Endodermal cell (in vitro differentiated cells): ENCODE measurements at regions not wholly inside any gene's neighbourhood (a gene's known extent, or its start where the extent isn't known, plus 50 kb on each side); places are given as distances from the start of the nearest gene placed in this dataset.

Experiments
- DNase-seq: peaks from one replicate; pipeline ENCODE4 v3.0.0-alpha.2; 2017
- H3K27ac ChIP-seq: 2 replicates; pipeline ENCODE4 v1.5.1; 2013; ENCODE audit warnings: mild to moderate bottlenecking, low read depth, low read length, moderate library complexity
- H3K27me3 ChIP-seq: 2 replicates; pipeline ENCODE4 v1.6.1; 2013; ENCODE audit warnings: mild to moderate bottlenecking, low read length, moderate library complexity; ENCODE audit not compliant: insufficient read depth, control insufficient read depth, poor library complexity, severe bottlenecking
- H3K36me3 ChIP-seq: 2 replicates; pipeline ENCODE4 v1.7.0; 2013; ENCODE audit warnings: mild to moderate bottlenecking, low read length, moderate library complexity; ENCODE audit not compliant: control insufficient read depth, insufficient read depth
- H3K4me1 ChIP-seq: one replicate; pipeline ENCODE4 v1.7.0; 2013; ENCODE audit warnings: low read length; ENCODE audit not compliant: control insufficient read depth, insufficient read depth
- H3K4me3 ChIP-seq: 2 replicates; pipeline ENCODE4 v1.5.1; 2013; ENCODE audit warnings: mild to moderate bottlenecking, low read length, moderate library complexity
- H3K9ac ChIP-seq: 2 replicates; pipeline ENCODE4 v1.6.1; 2013; ENCODE audit warnings: mild to moderate bottlenecking, low read length, moderate library complexity; ENCODE audit not compliant: poor library complexity, severe bottlenecking; ENCODE audit errors: extremely low read depth
- H3K9me3 ChIP-seq: 2 replicates; pipeline ENCODE4 v1.6.1; 2013; ENCODE audit warnings: mild to moderate bottlenecking, low read length, moderate library complexity; ENCODE audit not compliant: control insufficient read depth
- H3K27ac Mint-ChIP-seq: 2 replicates; pipeline ENCODE4 v1.8.0; 2020; ENCODE audit warnings: mixed read lengths
- H3K27me3 Mint-ChIP-seq: 2 replicates; pipeline ENCODE4 v1.8.0; 2021; ENCODE audit warnings: mild to moderate bottlenecking, mixed read lengths; ENCODE audit not compliant: insufficient read depth
- H3K36me3 Mint-ChIP-seq: 2 replicates; pipeline ENCODE4 v1.8.0; 2020; ENCODE audit warnings: low read depth, mixed read lengths
- H3K4me1 Mint-ChIP-seq: 2 replicates; pipeline ENCODE4 v1.8.0; 2020; ENCODE audit warnings: mixed read lengths
- H3K4me3 Mint-ChIP-seq: 2 replicates; pipeline ENCODE4 v1.8.0; 2020; ENCODE audit warnings: mild to moderate bottlenecking, moderate library complexity, mixed read lengths
- H3K9me3 Mint-ChIP-seq: 2 replicates; pipeline ENCODE4 v1.8.0; 2020; ENCODE audit warnings: mild to moderate bottlenecking, mixed read lengths
- WGBS, 2 experiments: methylation state at CpG; one replicate each; pipeline versions ENCODE4 v1.1.5 to v1.1.7; 2013; ENCODE audit warnings: missing lambda C conversion rate in 2 of 2, mixed read lengths in 1 of 2; ENCODE audit not compliant: insufficient coverage in 1 of 2, insufficient read length in 1 of 2; 5-methylcytosine and 5-hydroxymethylcytosine counted together
- TF ChIP-seq, protein P1 (sequence below): fragments of 200-600 bp; sonication (generic); conservative IDR thresholded peaks from 2 replicates; pipeline ENCODE4 v1.5.0; 2021; ENCODE audit warnings: antibody characterized with exemption, mild to moderate bottlenecking

DNA sequence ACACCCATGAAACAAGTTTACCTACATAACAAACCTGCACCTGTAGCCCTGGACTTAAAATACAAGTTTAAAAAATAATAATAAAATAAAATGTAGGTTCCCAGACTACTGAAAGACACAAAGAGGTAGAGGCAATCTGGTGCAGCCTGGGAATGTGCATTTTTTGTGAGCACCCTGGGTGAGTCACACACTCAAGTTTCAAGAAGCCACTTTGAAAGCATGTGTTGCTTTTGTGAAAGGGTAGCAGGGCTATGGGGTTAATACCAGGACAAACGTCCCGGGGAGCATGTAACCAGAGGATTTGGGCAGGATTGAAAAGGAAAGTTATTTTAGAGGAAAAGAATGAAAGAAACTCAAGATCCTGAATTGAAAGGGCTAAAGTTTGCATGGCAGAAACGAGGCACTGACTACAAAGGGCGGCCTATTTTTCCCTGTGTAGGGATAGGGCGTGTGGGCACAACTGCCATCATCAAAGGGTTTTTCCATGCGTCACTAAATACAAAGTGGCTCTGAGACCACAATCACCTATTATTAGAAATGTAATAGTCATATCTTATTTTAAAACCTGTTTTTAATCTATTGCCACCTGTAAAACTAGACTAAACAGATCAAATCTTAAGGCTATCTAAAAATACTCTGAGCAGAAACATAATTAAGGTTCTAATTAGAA lies 314.9 kb downstream of the COG6 start:
- Histone ChIP-seq H3K9me3 (no peaks in the 10 kb centered on the region), H3K36me3 (no peaks in the 10 kb centered on the region), H3K27me3 (no peaks in the 10 kb centered on the region), H3K4me1 (no peaks in the 10 kb centered on the region), H3K4me3 (no peak overlapping the region), H3K9ac (no peak overlapping the region), H3K27ac (no peak overlapping the region)
- no peaks in the 10 kb centered on the region for H3K9me3 Mint-ChIP-seq
- H3K4me3 Mint-ChIP-seq, result no peak overlapping the region
- peaks cover 1% of the 10 kb centered on the region for H3K27me3 Mint-ChIP-seq
- TF ChIP-seq, protein P1, sequence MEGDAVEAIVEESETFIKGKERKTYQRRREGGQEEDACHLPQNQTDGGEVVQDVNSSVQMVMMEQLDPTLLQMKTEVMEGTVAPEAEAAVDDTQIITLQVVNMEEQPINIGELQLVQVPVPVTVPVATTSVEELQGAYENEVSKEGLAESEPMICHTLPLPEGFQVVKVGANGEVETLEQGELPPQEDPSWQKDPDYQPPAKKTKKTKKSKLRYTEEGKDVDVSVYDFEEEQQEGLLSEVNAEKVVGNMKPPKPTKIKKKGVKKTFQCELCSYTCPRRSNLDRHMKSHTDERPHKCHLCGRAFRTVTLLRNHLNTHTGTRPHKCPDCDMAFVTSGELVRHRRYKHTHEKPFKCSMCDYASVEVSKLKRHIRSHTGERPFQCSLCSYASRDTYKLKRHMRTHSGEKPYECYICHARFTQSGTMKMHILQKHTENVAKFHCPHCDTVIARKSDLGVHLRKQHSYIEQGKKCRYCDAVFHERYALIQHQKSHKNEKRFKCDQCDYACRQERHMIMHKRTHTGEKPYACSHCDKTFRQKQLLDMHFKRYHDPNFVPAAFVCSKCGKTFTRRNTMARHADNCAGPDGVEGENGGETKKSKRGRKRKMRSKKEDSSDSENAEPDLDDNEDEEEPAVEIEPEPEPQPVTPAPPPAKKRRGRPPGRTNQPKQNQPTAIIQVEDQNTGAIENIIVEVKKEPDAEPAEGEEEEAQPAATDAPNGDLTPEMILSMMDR, result no peak
- no peak overlapping the region for H3K27ac Mint-ChIP-seq
- no peaks in the 10 kb centered on the region for H3K36me3 Mint-ChIP-seq
- no peaks in the 10 kb centered on the region for H3K4me1 Mint-ChIP-seq
- WGBS, 2 experiments, result 79 to 87% methylated on average over 4 to 5 of the region's 6 CpGs
- no peak for DNase-seq

DNA sequence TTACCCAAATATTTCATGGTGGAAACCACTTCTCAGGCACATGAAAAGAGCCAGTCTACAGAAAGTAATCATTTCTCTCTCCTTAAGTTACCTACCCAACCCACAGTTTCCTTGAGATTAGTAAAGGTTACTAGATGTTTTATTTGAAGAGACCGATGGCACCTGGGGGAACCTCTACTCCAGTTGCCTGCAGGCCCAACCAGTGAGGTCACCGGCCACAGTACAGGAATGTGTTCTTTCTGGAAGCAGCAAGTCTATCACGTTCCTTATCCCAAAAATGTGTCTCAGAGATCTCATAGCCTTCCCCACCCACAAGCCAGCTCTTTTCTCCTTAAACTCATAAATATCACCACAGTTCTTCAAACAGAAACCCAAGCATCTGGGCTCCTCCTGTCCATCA lies 316.1 kb downstream of the COG6 start:
- 88% methylated on average over 3 of the region's 3 CpGs; no CpG with 5 or more reads in 1 of the 2 experiments for WGBS, 2 experiments
- H3K4me1 Mint-ChIP-seq, result peaks cover 3% of the 10 kb centered on the region
- no peaks in the 10 kb centered on the region for H3K36me3 ChIP-seq

DNA sequence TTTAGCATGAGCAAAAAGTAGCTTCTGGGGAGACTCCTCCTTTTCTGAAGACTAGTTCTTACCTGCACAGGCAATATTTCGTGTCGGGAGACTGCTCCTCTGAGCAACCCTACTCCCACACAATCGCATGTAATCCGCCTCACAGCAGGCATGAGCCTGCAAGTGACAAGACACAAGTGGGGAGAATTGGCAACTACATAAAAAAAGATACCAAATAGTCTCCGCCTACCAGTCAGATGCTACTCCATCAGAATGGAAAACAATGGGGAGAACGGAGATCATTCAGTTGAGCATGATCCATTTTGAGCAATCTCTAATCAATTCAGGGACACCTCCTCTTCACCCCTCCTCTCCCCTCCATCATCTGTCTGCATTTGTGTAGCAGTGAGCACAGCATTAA lies 321.0 kb downstream of the COG6 start:
- no peaks in the 10 kb centered on the region for H3K4me1 ChIP-seq
- DNase-seq, result peak; percentile 53
- no peak overlapping the region for H3K27ac ChIP-seq
- H3K9me3 ChIP-seq, result no peaks in the 10 kb centered on the region
- no peak overlapping the region for H3K9ac ChIP-seq
- Mint-ChIP-seq H3K36me3 (no peaks in the 10 kb centered on the region), H3K4me3 (no peak overlapping the region), H3K27me3 (no peaks in the 10 kb centered on the region), H3K27ac (no peak overlapping the region), H3K9me3 (no peaks in the 10 kb centered on the region), H3K4me1 (peaks cover 3% of the 10 kb centered on the region)
- TF ChIP-seq, protein P1, result no peak
- H3K27me3 ChIP-seq, result no peaks in the 10 kb centered on the region
- H3K4me3 ChIP-seq, result no peak overlapping the region
- WGBS, 2 experiments, result 74 to 88% methylated on average over 1 to 6 of the region's 6 CpGs
- H3K36me3 ChIP-seq, result no peaks in the 10 kb centered on the region

More for the DNA sequence above, 316.1 kb downstream of the COG6 start:
- no peak overlapping the region for H3K27ac ChIP-seq
- no peak overlapping the region for H3K4me3 Mint-ChIP-seq
- H3K9me3 ChIP-seq, result no peaks in the 10 kb centered on the region
- H3K27me3 Mint-ChIP-seq, result peaks cover 1% of the 10 kb centered on the region
- no peaks in the 10 kb centered on the region for H3K36me3 Mint-ChIP-seq
- TF ChIP-seq, protein P1, result no peak
- no peaks in the 10 kb centered on the region for H3K9me3 Mint-ChIP-seq
- DNase-seq, result no peak
- H3K4me3 ChIP-seq, result no peak overlapping the region
- H3K27me3 ChIP-seq, result no peaks in the 10 kb centered on the region
- H3K27ac Mint-ChIP-seq, result no peak overlapping the region
- H3K9ac ChIP-seq, result no peak overlapping the region
- H3K4me1 ChIP-seq, result no peaks in the 10 kb centered on the region
